Chondrocyte (in vitro differentiated cells): ENCODE measurements at regions not wholly inside any gene's neighbourhood (a gene's known extent, or its start where the extent isn't known, plus 50 kb on each side); places are given as distances from the start of the nearest gene placed in this dataset.
"Not testable (repeated sequence)": the region's sequence is repeated elsewhere in the genome, so short reads cannot be mapped to it uniquely, and the experiment has no call there.

Source experiments
- DNase-seq: peaks from one replicate; pipeline ENCODE4 v3.0.0; 2021; ENCODE audit warnings: mixed read lengths, low spot score
- H3K27ac Mint-ChIP-seq: one replicate; pipeline ENCODE4 v1.8.0; 2021; ENCODE audit warnings: mild to moderate bottlenecking, moderate library complexity, mixed read lengths; ENCODE audit not compliant: unreplicated experiment
- H3K27me3 Mint-ChIP-seq: 2 replicates; pipeline ENCODE4 v1.8.0; 2021; ENCODE audit warnings: low read depth, mixed read lengths
- H3K36me3 Mint-ChIP-seq: 2 replicates; pipeline ENCODE4 v1.8.0; 2021; ENCODE audit warnings: low read depth, mixed read lengths
- H3K4me1 Mint-ChIP-seq: 2 replicates; pipeline ENCODE4 v1.8.0; 2021; ENCODE audit warnings: low read depth, mild to moderate bottlenecking, mixed read lengths
- H3K4me3 Mint-ChIP-seq: one replicate; pipeline ENCODE4 v1.8.0; 2021; ENCODE audit warnings: mild to moderate bottlenecking, moderate library complexity, mixed read lengths; ENCODE audit not compliant: unreplicated experiment
- H3K9me3 Mint-ChIP-seq: 2 replicates; pipeline ENCODE4 v1.8.0; 2021; ENCODE audit warnings: low read depth, mixed read lengths
- CTCF ChIP-seq: fragments of 200-600 bp; sonication (generic); IDR thresholded peaks from 2 replicates; pipeline ENCODE4 v1.5.0; 2021; ENCODE audit warnings: antibody characterized with exemption, mild to moderate bottlenecking, moderate library complexity

- peaks cover 1% of the 10 kb centered on the region for H3K36me3 Mint-ChIP-seq
- H3K27me3 Mint-ChIP-seq = peaks cover 5% of the 10 kb centered on the region
- no peak overlapping the region for H3K4me3 Mint-ChIP-seq
- no peak overlapping the region for H3K27ac Mint-ChIP-seq
- peaks cover 14% of the 10 kb centered on the region for H3K9me3 Mint-ChIP-seq
- TF ChIP-seq CTCF = no peak
- H3K4me1 Mint-ChIP-seq = no peaks in the 10 kb centered on the region
- no peak for DNase-seq
These were observed 118.9 kb downstream of the MTHFS start for GRCh38 chr15:79777916-79778315.

DNA sequence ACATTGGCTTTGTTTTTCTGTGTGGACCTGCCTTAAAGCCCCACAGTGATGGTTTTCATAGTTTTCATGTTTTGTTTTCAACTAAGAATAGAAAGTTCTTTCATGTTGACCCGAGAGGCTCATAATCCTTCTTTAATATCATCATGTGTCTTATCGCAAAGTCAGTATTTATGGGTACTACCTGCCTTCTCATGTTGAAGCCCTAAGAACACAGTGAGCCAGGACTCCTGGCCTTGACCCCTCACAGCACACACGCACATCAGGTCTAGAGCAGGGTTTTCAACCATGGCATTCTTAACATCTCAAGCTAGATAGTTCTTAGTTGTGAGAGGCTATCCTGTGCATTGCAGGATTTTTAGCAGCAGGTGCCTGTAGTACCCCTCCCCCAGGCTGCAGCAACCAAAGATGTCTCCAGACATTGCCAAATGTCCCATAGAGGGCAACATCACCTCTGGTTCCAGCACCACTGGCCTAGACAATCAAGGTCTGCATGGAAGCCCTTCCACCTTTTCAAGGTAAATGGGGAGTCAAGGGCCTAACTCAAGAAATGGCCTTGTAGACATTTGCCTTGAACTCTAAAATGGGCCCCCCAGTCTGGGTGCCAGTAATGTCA lies 118.3 kb downstream of the MTHFS start:
- Mint-ChIP-seq H3K27me3 (peaks cover 8% of the 10 kb centered on the region), H3K27ac (no peak overlapping the region), H3K4me1 (no peaks in the 10 kb centered on the region), H3K4me3 (no peak overlapping the region), H3K36me3 (peaks cover 1% of the 10 kb centered on the region), H3K9me3 (peaks cover 18% of the 10 kb centered on the region)
- no peak for DNase-seq
- no peak for TF ChIP-seq CTCF

DNA sequence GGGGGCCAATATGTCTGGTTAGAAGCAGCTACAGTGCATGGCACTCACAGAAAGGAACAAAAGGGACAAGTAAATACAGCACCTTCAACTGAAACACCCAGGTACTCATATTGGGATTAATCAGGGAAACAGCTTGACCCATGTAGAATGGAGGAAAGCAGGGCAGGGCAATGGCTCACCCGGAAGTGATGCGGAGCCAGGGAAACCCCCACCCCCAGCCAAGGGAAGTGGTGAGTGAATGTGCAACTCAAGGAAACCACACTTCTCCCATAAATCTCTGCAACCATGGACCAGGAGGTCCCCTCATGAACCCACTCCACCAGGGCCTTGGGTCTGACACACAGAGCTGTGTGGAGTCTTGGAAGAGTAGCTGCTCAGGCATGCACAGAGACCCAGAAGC lies 117.1 kb downstream of the MTHFS start:
- no peak overlapping the region for H3K4me3 Mint-ChIP-seq
- H3K27ac Mint-ChIP-seq = no peak overlapping the region
- no peaks in the 10 kb centered on the region for H3K4me1 Mint-ChIP-seq
- H3K9me3 Mint-ChIP-seq = peaks cover 23% of the 10 kb centered on the region
- no peak for DNase-seq
- TF ChIP-seq CTCF = no peak
- H3K36me3 Mint-ChIP-seq = peaks cover 1% of the 10 kb centered on the region
- peaks cover 12% of the 10 kb centered on the region for H3K27me3 Mint-ChIP-seq

DNA sequence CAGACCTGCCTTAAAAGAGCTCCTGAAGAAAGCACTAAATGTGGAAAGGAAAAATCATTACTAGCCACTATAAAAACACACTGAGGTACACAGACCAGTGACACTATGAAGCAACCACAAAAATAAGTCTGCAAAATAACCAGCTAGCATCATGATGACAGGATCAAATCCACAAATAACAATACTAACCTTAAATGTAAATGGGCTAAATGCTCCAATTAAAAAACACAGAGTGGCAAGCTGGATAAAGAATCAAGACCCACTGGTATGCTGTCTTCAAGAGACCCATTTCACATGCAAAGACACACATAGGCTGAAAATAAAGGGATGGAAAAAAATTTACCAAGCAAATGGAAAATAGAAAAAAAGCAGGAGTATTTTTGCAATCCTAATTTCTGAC lies 114.5 kb downstream of the MTHFS start:
- H3K27me3 Mint-ChIP-seq = peaks cover 14% of the 10 kb centered on the region
- DNase-seq, H3K36me3 Mint-ChIP-seq, H3K27ac Mint-ChIP-seq, H3K4me3 Mint-ChIP-seq, H3K4me1 Mint-ChIP-seq: not testable (repeated sequence)
- peaks cover 28% of the 10 kb centered on the region for H3K9me3 Mint-ChIP-seq
